Glutamatergic neuron (in vitro differentiated cells): ENCODE measurements at regions not wholly inside any gene's neighbourhood (a gene's known extent, or its start where the extent isn't known, plus 50 kb on each side); places are given as distances from the start of the nearest gene placed in this dataset.

Source experiments
- DNase-seq: peaks from one replicate; pipeline ENCODE4 v3.0.0; 2022
- H3K27ac Mint-ChIP-seq: one replicate; pipeline ENCODE4 v1.8.0; 2020; ENCODE audit warnings: mild to moderate bottlenecking, mixed read lengths, inconsistent platforms; ENCODE audit not compliant: unreplicated experiment
- H3K27me3 Mint-ChIP-seq: one replicate; pipeline ENCODE4 v1.8.0; 2020; ENCODE audit warnings: mild to moderate bottlenecking, moderate library complexity, mixed read lengths, inconsistent platforms; ENCODE audit not compliant: unreplicated experiment
- H3K36me3 Mint-ChIP-seq: one replicate; pipeline ENCODE4 v1.8.0; 2020; ENCODE audit warnings: mild to moderate bottlenecking, mixed read lengths, inconsistent platforms; ENCODE audit not compliant: unreplicated experiment
- H3K4me1 Mint-ChIP-seq: one replicate; pipeline ENCODE4 v1.8.0; 2020; ENCODE audit warnings: mild to moderate bottlenecking, low read depth, mixed read lengths, inconsistent platforms; ENCODE audit not compliant: unreplicated experiment
- H3K4me3 Mint-ChIP-seq: one replicate; pipeline ENCODE4 v1.8.0; 2020; ENCODE audit warnings: mild to moderate bottlenecking, mixed read lengths, inconsistent platforms; ENCODE audit not compliant: unreplicated experiment
- H3K9me3 Mint-ChIP-seq: one replicate; pipeline ENCODE4 v1.8.0; 2020; ENCODE audit warnings: mild to moderate bottlenecking, moderate library complexity, mixed read lengths, inconsistent platforms; ENCODE audit not compliant: unreplicated experiment
- TF ChIP-seq, protein P1 (sequence below): fragments of 200-600 bp; sonication (generic); IDR thresholded peaks from one replicate; pipeline ENCODE4 v1.5.0; 2021; ENCODE audit not compliant: partially characterized antibody, unreplicated experiment

- H3K27ac Mint-ChIP-seq = no peak overlapping the region
- TF ChIP-seq, protein P1, sequence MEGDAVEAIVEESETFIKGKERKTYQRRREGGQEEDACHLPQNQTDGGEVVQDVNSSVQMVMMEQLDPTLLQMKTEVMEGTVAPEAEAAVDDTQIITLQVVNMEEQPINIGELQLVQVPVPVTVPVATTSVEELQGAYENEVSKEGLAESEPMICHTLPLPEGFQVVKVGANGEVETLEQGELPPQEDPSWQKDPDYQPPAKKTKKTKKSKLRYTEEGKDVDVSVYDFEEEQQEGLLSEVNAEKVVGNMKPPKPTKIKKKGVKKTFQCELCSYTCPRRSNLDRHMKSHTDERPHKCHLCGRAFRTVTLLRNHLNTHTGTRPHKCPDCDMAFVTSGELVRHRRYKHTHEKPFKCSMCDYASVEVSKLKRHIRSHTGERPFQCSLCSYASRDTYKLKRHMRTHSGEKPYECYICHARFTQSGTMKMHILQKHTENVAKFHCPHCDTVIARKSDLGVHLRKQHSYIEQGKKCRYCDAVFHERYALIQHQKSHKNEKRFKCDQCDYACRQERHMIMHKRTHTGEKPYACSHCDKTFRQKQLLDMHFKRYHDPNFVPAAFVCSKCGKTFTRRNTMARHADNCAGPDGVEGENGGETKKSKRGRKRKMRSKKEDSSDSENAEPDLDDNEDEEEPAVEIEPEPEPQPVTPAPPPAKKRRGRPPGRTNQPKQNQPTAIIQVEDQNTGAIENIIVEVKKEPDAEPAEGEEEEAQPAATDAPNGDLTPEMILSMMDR = no peak
- H3K27me3 Mint-ChIP-seq = no peaks in the 10 kb centered on the region
- DNase-seq = no peak
- no peak overlapping the region for H3K4me3 Mint-ChIP-seq
- peaks cover 2% of the 10 kb centered on the region for H3K9me3 Mint-ChIP-seq
- H3K4me1 Mint-ChIP-seq = peaks cover 10% of the 10 kb centered on the region
- no peaks in the 10 kb centered on the region for H3K36me3 Mint-ChIP-seq
These were observed 1123.9 kb downstream of the PCDH9 start for GRCh38 chr13:66106246-66106645.

- Mint-ChIP-seq H3K36me3 (no peaks in the 10 kb centered on the region), H3K4me1 (peaks cover 11% of the 10 kb centered on the region), H3K27me3 (no peaks in the 10 kb centered on the region), H3K4me3 (no peak overlapping the region), H3K27ac (no peak overlapping the region), H3K9me3 (no peaks in the 10 kb centered on the region)
- no peak for DNase-seq
- TF ChIP-seq, protein P1 = no peak
These were observed 1127.3 kb downstream of the PCDH9 start for GRCh38 chr13:66102864-66103263.

GRCh38 chr13:66099825-66100224 is 1130.3 kb downstream of the PCDH9 start:
- H3K4me3 Mint-ChIP-seq = no peak overlapping the region
- no peaks in the 10 kb centered on the region for H3K36me3 Mint-ChIP-seq
- no peak for DNase-seq
- H3K27ac Mint-ChIP-seq = no peak overlapping the region
- H3K27me3 Mint-ChIP-seq = no peaks in the 10 kb centered on the region
- TF ChIP-seq, protein P1 = no peak
- no peaks in the 10 kb centered on the region for H3K9me3 Mint-ChIP-seq
- peaks cover 11% of the 10 kb centered on the region for H3K4me1 Mint-ChIP-seq

GRCh38 chr13:66098931-66099628 is 1131.1 kb downstream of the PCDH9 start:
- no peaks in the 10 kb centered on the region for H3K27me3 Mint-ChIP-seq
- no peaks in the 10 kb centered on the region for H3K9me3 Mint-ChIP-seq
- TF ChIP-seq, protein P1 = no peak
- no peaks in the 10 kb centered on the region for H3K36me3 Mint-ChIP-seq
- DNase-seq = no peak
- no peak overlapping the region for H3K4me3 Mint-ChIP-seq
- H3K4me1 Mint-ChIP-seq = peaks cover 11% of the 10 kb centered on the region
- peak overlapping the region; percentile 15 for H3K27ac Mint-ChIP-seq

DNA sequence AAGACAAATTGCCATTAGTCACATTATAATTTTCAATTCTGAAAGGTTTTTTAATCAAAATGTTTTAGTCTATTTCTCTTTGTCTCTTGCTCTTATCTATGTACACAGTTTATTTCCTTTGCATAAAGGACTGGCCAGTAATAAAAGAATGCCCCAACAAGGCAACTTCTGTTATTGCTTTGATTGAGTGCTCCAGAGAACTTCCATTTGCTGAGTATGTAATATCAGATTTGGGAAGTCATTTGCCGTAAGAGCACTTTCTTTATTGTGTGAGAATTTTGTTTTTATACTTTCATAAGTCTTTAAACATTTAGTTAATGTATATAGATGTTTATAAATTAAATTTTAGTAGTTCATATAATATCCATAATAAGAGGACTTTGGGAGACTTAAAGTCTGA is 1140.4 kb downstream of the PCDH9 start:
- no peak overlapping the region for H3K4me3 Mint-ChIP-seq
- no peaks in the 10 kb centered on the region for H3K9me3 Mint-ChIP-seq
- H3K27me3 Mint-ChIP-seq = no peaks in the 10 kb centered on the region
- no peaks in the 10 kb centered on the region for H3K36me3 Mint-ChIP-seq
- DNase-seq = no peak
- TF ChIP-seq, protein P1 = no peak
- no peak overlapping the region for H3K27ac Mint-ChIP-seq
- H3K4me1 Mint-ChIP-seq = peaks cover 1% of the 10 kb centered on the region
